ENCODE measurements at regions not wholly inside any gene's neighbourhood (a gene's known extent, or its start where the extent isn't known, plus 50 kb on each side); places are given as distances from the start of the nearest gene placed in this dataset.
A peak's percentile ranks its signal among the peaks of the same experiment; 100 is the strongest.

- Histone ChIP-seq H3K27me3 (ENCODE audit: control insufficient read depth, insufficient read depth, low read length) (no peaks in the 10 kb centered on the region), H4K20me1 (ENCODE audit: control insufficient read depth, extremely low read depth, insufficient read depth, low read length) (no peaks in the 10 kb centered on the region), H2AFZ (ENCODE audit: low read length) (no peak overlapping the region), H3K9me3 (ENCODE audit: control insufficient read depth, insufficient read depth, low read depth, low read length) (no peaks in the 10 kb centered on the region), H3K4me2 (ENCODE audit: extremely low read depth, insufficient read depth, low read length) (no peak overlapping the region), H3K27ac (ENCODE audit: insufficient read depth, low read length) (no peak overlapping the region), H3K36me3 (ENCODE audit: control insufficient read depth, insufficient read depth, low read length) (no peaks in the 10 kb centered on the region), H3K4me3 (replicated peaks in 1 of 4; ENCODE audit: control extremely low read depth in 1 of 4, insufficient read depth in 1 of 4, low read depth in 3 of 4, low read length in 4 of 4) (no peak overlapping the region), H3K9ac (ENCODE audit: insufficient read depth, low read length) (no peak overlapping the region), H3K79me2 (ENCODE audit: control insufficient read depth, insufficient read depth, low read length) (no peaks in the 10 kb centered on the region), H3K4me1 (ENCODE audit: control insufficient read depth, extremely low read depth, insufficient read depth, low read length) (no peaks in the 10 kb centered on the region)
- TF ChIP-seq CTCF (conservative IDR thresholded peaks at IDR 0.05 in 1 of 2, IDR thresholded peaks at IDR 0.05 in 1 of 2; ENCODE audit: low read depth in 1 of 2, low read length in 2 of 2), result no peak
- TF ChIP-seq EZH2 (IDR thresholded peaks at IDR 0.05; ENCODE audit: low read length, missing control alignments), result no peak
- peak; percentile 27 to 38 for DNase-seq (ENCODE audit: low read depth in 2 of 2)
These were observed 63.8 kb downstream of the RTP5 start for GRCh38 chr2:241933179-241933911.

DNA sequence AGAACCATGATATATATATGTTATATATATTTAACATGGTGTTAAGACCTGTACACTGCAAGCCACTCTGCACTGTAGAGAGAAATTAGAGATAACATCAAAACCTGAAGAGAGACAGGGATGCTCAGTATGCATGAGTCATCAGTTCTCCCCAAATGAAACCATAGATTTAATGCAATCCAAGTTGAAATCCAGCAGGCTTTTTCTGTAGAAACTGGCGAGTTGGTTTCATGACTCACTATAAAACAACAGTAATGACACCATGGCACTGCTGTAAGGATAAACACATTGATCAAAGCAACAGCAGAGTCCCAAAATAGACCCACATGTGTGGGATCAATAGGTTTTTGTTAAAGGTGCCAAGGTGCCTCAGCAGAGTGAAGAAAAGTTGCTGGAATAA, 65.8 kb downstream of the RTP5 start:
- Histone ChIP-seq H3K36me3 (ENCODE audit: control insufficient read depth, insufficient read depth, low read length) (no peaks in the 10 kb centered on the region), H3K4me1 (ENCODE audit: control insufficient read depth, extremely low read depth, insufficient read depth, low read length) (no peaks in the 10 kb centered on the region), H3K4me3 (replicated peaks in 1 of 4; ENCODE audit: control extremely low read depth in 1 of 4, insufficient read depth in 1 of 4, low read depth in 3 of 4, low read length in 4 of 4) (no peak overlapping the region), H3K4me2 (ENCODE audit: extremely low read depth, insufficient read depth, low read length) (no peak overlapping the region), H2AFZ (ENCODE audit: low read length) (no peak overlapping the region), H4K20me1 (ENCODE audit: control insufficient read depth, extremely low read depth, insufficient read depth, low read length) (no peaks in the 10 kb centered on the region), H3K27me3 (ENCODE audit: control insufficient read depth, insufficient read depth, low read length) (no peaks in the 10 kb centered on the region), H3K9me3 (ENCODE audit: control insufficient read depth, insufficient read depth, low read depth, low read length) (no peaks in the 10 kb centered on the region), H3K9ac (ENCODE audit: insufficient read depth, low read length) (no peak overlapping the region), H3K79me2 (ENCODE audit: control insufficient read depth, insufficient read depth, low read length) (no peaks in the 10 kb centered on the region), H3K27ac (ENCODE audit: insufficient read depth, low read length) (no peak overlapping the region)
- TF ChIP-seq EZH2 (IDR thresholded peaks at IDR 0.05; ENCODE audit: low read length, missing control alignments) (no peak), CTCF (conservative IDR thresholded peaks at IDR 0.05 in 1 of 2, IDR thresholded peaks at IDR 0.05 in 1 of 2; ENCODE audit: low read depth in 1 of 2, low read length in 2 of 2) (no peak)
- DNase-seq (ENCODE audit: low read depth in 2 of 2), result peak; percentile 42 to 56

DNA sequence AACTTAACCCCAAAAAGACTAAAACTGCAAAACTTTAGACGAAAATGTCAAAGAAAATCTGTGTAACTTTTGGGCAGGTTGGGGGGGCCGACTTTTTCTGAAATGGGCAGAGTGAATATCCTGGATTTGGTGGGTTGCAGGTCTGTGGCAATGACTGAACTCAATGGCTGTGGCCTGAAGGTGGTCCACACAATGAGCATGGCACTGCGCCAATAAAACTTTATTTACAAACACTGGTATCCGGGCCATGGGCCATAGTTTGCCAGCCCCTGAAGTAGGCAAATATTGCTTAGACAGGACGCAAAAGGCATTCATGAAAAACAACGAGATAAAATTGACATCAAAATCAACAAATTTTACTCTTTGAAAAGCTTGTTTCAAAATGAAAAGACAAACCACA, 66.2 kb downstream of the RTP5 start:
- TF ChIP-seq EZH2 (IDR thresholded peaks at IDR 0.05; ENCODE audit: low read length, missing control alignments), result no peak
- no peak for TF ChIP-seq CTCF (conservative IDR thresholded peaks at IDR 0.05 in 1 of 2, IDR thresholded peaks at IDR 0.05 in 1 of 2; ENCODE audit: low read depth in 1 of 2, low read length in 2 of 2)
- Histone ChIP-seq H3K4me1 (ENCODE audit: control insufficient read depth, extremely low read depth, insufficient read depth, low read length) (no peaks in the 10 kb centered on the region), H3K36me3 (ENCODE audit: control insufficient read depth, insufficient read depth, low read length) (no peaks in the 10 kb centered on the region), H3K27me3 (ENCODE audit: control insufficient read depth, insufficient read depth, low read length) (no peaks in the 10 kb centered on the region), H3K79me2 (ENCODE audit: control insufficient read depth, insufficient read depth, low read length) (no peaks in the 10 kb centered on the region), H3K27ac (ENCODE audit: insufficient read depth, low read length) (no peak overlapping the region), H4K20me1 (ENCODE audit: control insufficient read depth, extremely low read depth, insufficient read depth, low read length) (no peaks in the 10 kb centered on the region), H3K9me3 (ENCODE audit: control insufficient read depth, insufficient read depth, low read depth, low read length) (no peaks in the 10 kb centered on the region), H3K9ac (ENCODE audit: insufficient read depth, low read length) (no peak overlapping the region), H3K4me3 (replicated peaks in 1 of 4; ENCODE audit: control extremely low read depth in 1 of 4, insufficient read depth in 1 of 4, low read depth in 3 of 4, low read length in 4 of 4) (no peak overlapping the region), H2AFZ (ENCODE audit: low read length) (no peak overlapping the region), H3K4me2 (ENCODE audit: extremely low read depth, insufficient read depth, low read length) (no peak overlapping the region)
- no peak for DNase-seq (ENCODE audit: low read depth in 2 of 2)

All from fibroblast of lung (primary cell).